GM23248 (cell line): ENCODE measurements at regions not wholly inside any gene's neighbourhood (a gene's known extent, or its start where the extent isn't known, plus 50 kb on each side); places are given as distances from the start of the nearest gene placed in this dataset.

Source experiments
- DNase-seq: peaks from one replicate; pipeline ENCODE4 v3.0.0-alpha.2; 2015
- H2AFZ ChIP-seq: fragments of 200-600 bp; sonication (generic); 2 replicates; pipeline ENCODE4 v1.6.1; 2016; ENCODE audit warnings: antibody characterized with exemption
- H3F3A ChIP-seq: fragments of 200-600 bp; sonication (generic); 2 replicates; pipeline ENCODE4 v1.6.1; 2016; ENCODE audit warnings: mild to moderate bottlenecking, antibody characterized with exemption, mixed run types; ENCODE audit not compliant: insufficient read depth
- H3K27ac ChIP-seq: fragments of 200-600 bp; sonication (generic); 2 replicates; pipeline ENCODE4 v1.5.1; 2016; ENCODE audit warnings: mild to moderate bottlenecking
- H3K27me3 ChIP-seq: fragments of 200-600 bp; sonication (generic); replicated peaks from 2 replicates; pipeline ENCODE4 v1.6.1; 2016; ENCODE audit warnings: mild to moderate bottlenecking; ENCODE audit not compliant: insufficient read depth
- H3K36me3 ChIP-seq: fragments of 200-600 bp; sonication (generic); 2 replicates; pipeline ENCODE4 v1.6.1; 2016; ENCODE audit warnings: low read depth, mild to moderate bottlenecking
- H3K4me1 ChIP-seq: fragments of 200-600 bp; sonication (generic); 2 replicates; pipeline ENCODE4 v1.6.1; 2016; ENCODE audit warnings: mild to moderate bottlenecking; ENCODE audit not compliant: insufficient read depth
- H3K4me2 ChIP-seq: fragments of 200-600 bp; sonication (generic); one replicate; pipeline ENCODE4 v1.6.1; 2016; ENCODE audit warnings: mild to moderate bottlenecking; ENCODE audit not compliant: unreplicated experiment
- H3K4me3 ChIP-seq: fragments of 200-600 bp; sonication (generic); 2 replicates; pipeline ENCODE4 v1.5.1; 2016; ENCODE audit warnings: mild to moderate bottlenecking
- H3K79me2 ChIP-seq: fragments of 200-600 bp; sonication (generic); 2 replicates; pipeline ENCODE4 v1.6.1; 2016; ENCODE audit warnings: mild to moderate bottlenecking; ENCODE audit not compliant: insufficient read depth
- H3K9ac ChIP-seq: fragments of 200-600 bp; sonication (generic); 2 replicates; pipeline ENCODE4 v1.6.1; 2016; ENCODE audit warnings: mild to moderate bottlenecking
- H3K9me2 ChIP-seq: fragments of 200-600 bp; sonication (generic); 2 replicates; pipeline ENCODE4 v1.6.1; 2016; ENCODE audit warnings: mixed run types, mild to moderate bottlenecking, moderate library complexity; ENCODE audit not compliant: insufficient read depth
- H3K9me3 ChIP-seq: fragments of 200-600 bp; sonication (generic); one replicate; pipeline ENCODE4 v1.6.1; 2017; ENCODE audit warnings: low read depth
- H4K20me1 ChIP-seq: fragments of 200-600 bp; sonication (generic); 2 replicates; pipeline ENCODE4 v1.6.0; 2016; ENCODE audit not compliant: insufficient read depth
- EZH2 ChIP-seq: fragments of 200-600 bp; sonication (generic); IDR thresholded peaks from 2 replicates; pipeline ENCODE4 v1.6.1; 2018; ENCODE audit warnings: antibody characterized with exemption, mild to moderate bottlenecking; ENCODE audit not compliant: insufficient read depth, poor library complexity, severe bottlenecking
- EZH2phosphoT487 ChIP-seq: fragments of 200-600 bp; sonication (generic); IDR thresholded peaks from 2 replicates; pipeline ENCODE4 v1.6.1; 2018; ENCODE audit warnings: antibody characterized with exemption, moderate library complexity, mild to moderate bottlenecking, low read depth; ENCODE audit not compliant: insufficient read depth
- WGBS, 2 experiments: methylation state at CpG; one replicate each; pipeline ENCODE4 v1.1.6; 2015 to 2017; ENCODE audit warnings: low lambda C conversion rate in 2 of 2, low coverage in 1 of 2; ENCODE audit errors: missing lambda C conversion rate in 2 of 2; 5-methylcytosine and 5-hydroxymethylcytosine counted together
- in situ Hi-C: fragments of 300-500 bp; cut with MboI; formaldehyde crosslinking; loops from 2 replicates; pipeline ENCODE4 v1.15.0; 2020

GRCh38 chr5:143946837-143947236 lies 134.9 kb downstream of the HMHB1 start:
- Histone ChIP-seq H3K79me2 (no peaks in the 10 kb centered on the region), H3K4me1 (no peaks in the 10 kb centered on the region), H3K27ac (no peak overlapping the region), H3K9me2 (no peaks in the 10 kb centered on the region), H3K9me3 (peaks cover 7% of the 10 kb centered on the region), H3K4me2 (peak overlapping the region; percentile 24), H2AFZ (no peak overlapping the region), H4K20me1 (no peaks in the 10 kb centered on the region), H3K36me3 (no peaks in the 10 kb centered on the region; the same call in 1 of the 2 replicates), H3F3A (no peaks in the 10 kb centered on the region), H3K27me3 (no peaks in the 10 kb centered on the region), H3K4me3 (no peak overlapping the region), H3K9ac (no peak overlapping the region)
- in situ Hi-C loops: no loop called here
- DNase-seq: peak; percentile 25
- 86 to 95% methylated on average over 1 of the region's 1 CpG for WGBS, 2 experiments
- TF ChIP-seq EZH2phosphoT487 (no peak), EZH2 (no peak)

- no peak overlapping the region for H3K4me3 ChIP-seq
- H3K27ac ChIP-seq: no peak overlapping the region
- in situ Hi-C loops: no loop called here
These were observed 135.4 kb downstream of the HMHB1 start for GRCh38 chr5:143947313-143947712.

GRCh38 chr5:143952809-143953208 lies 140.8 kb downstream of the HMHB1 start:
- TF ChIP-seq EZH2 (no peak), EZH2phosphoT487 (no peak)
- H3K79me2 ChIP-seq: no peaks in the 10 kb centered on the region
- H3F3A ChIP-seq: no peaks in the 10 kb centered on the region
- no peak for DNase-seq
- in situ Hi-C loops: no loop called here
- H3K27me3 ChIP-seq: no peaks in the 10 kb centered on the region
- no peaks in the 10 kb centered on the region for H3K9me3 ChIP-seq
- H3K4me2 ChIP-seq: no peak overlapping the region
- 0 out of 2 replicates have a peak, but pooled peaks cover 7% of the 10 kb centered on the region for H3K4me1 ChIP-seq
- WGBS, 2 experiments: 77 to 79% methylated on average over 2 of the region's 2 CpGs
- H4K20me1 ChIP-seq: no peaks in the 10 kb centered on the region
- H3K4me3 ChIP-seq: no peak overlapping the region
- no peaks in the 10 kb centered on the region for H3K36me3 ChIP-seq
- H3K9ac ChIP-seq: no peak overlapping the region
- H3K9me2 ChIP-seq: no peaks in the 10 kb centered on the region
- no peak overlapping the region for H2AFZ ChIP-seq
- H3K27ac ChIP-seq: no peak overlapping the region

More at GRCh38 chr5:143947313-143947712, 135.4 kb downstream of the HMHB1 start:
- Histone ChIP-seq H3K27me3 (no peaks in the 10 kb centered on the region), H3F3A (no peaks in the 10 kb centered on the region), H3K4me2 (no peak overlapping the region), H3K79me2 (no peaks in the 10 kb centered on the region), H2AFZ (no peak overlapping the region), H4K20me1 (no peaks in the 10 kb centered on the region), H3K9ac (no peak overlapping the region), H3K9me2 (no peaks in the 10 kb centered on the region), H3K36me3 (no peaks in the 10 kb centered on the region; the same call in 1 of the 2 replicates), H3K9me3 (peaks cover 7% of the 10 kb centered on the region), H3K4me1 (no peaks in the 10 kb centered on the region)
- TF ChIP-seq EZH2phosphoT487 (no peak), EZH2 (no peak)
- 67 to 68% methylated on average over 2 of the region's 2 CpGs for WGBS, 2 experiments
- no peak for DNase-seq

GRCh38 chr5:143953851-143954250 lies 141.9 kb downstream of the HMHB1 start:
- no peaks in the 10 kb centered on the region for H3K9me2 ChIP-seq
- no peaks in the 10 kb centered on the region for H3K27me3 ChIP-seq
- H3K4me3 ChIP-seq: no peak overlapping the region
- H4K20me1 ChIP-seq: no peaks in the 10 kb centered on the region
- no peak overlapping the region for H2AFZ ChIP-seq
- no peaks in the 10 kb centered on the region for H3K9me3 ChIP-seq
- H3K27ac ChIP-seq: no peak overlapping the region
- TF ChIP-seq EZH2phosphoT487: no peak
- TF ChIP-seq EZH2: no peak
- no peaks in the 10 kb centered on the region for H3K36me3 ChIP-seq
- WGBS, 2 experiments: 84 to 91% methylated on average over 4 of the region's 4 CpGs
- H3K79me2 ChIP-seq: no peaks in the 10 kb centered on the region
- H3K9ac ChIP-seq: no peak overlapping the region
- in situ Hi-C loops: no loop called here
- no peaks in the 10 kb centered on the region for H3F3A ChIP-seq
- no peak overlapping the region for H3K4me2 ChIP-seq
- no peak for DNase-seq
- 0 out of 2 replicates have a peak, but pooled peaks cover 7% of the 10 kb centered on the region for H3K4me1 ChIP-seq

GRCh38 chr5:143955141-143955540 lies 143.2 kb downstream of the HMHB1 start:
- Histone ChIP-seq H4K20me1 (no peaks in the 10 kb centered on the region), H3K27ac (peak overlapping the region; percentile 44), H3K36me3 (no peaks in the 10 kb centered on the region), H3K4me1 (0 out of 2 replicates have a peak, but pooled peaks cover 7% of the 10 kb centered on the region), H3K79me2 (no peaks in the 10 kb centered on the region), H3K9me2 (no peaks in the 10 kb centered on the region), H2AFZ (peak overlapping the region; percentile 89), H3K9ac (no peak overlapping the region), H3K27me3 (no peaks in the 10 kb centered on the region), H3K4me2 (no peak overlapping the region), H3K9me3 (no peaks in the 10 kb centered on the region), H3F3A (no peaks in the 10 kb centered on the region), H3K4me3 (no peak overlapping the region)
- WGBS, 2 experiments: 98 to 100% methylated on average over 2 of the region's 2 CpGs
- peak; percentile 33 for DNase-seq
- in situ Hi-C loops: no loop called here
- no peak for TF ChIP-seq EZH2
- no peak for TF ChIP-seq EZH2phosphoT487
